ENCODE measurements at regions not wholly inside any gene's neighbourhood (a gene's known extent, or its start where the extent isn't known, plus 50 kb on each side); places are given as distances from the start of the nearest gene placed in this dataset.

DNA sequence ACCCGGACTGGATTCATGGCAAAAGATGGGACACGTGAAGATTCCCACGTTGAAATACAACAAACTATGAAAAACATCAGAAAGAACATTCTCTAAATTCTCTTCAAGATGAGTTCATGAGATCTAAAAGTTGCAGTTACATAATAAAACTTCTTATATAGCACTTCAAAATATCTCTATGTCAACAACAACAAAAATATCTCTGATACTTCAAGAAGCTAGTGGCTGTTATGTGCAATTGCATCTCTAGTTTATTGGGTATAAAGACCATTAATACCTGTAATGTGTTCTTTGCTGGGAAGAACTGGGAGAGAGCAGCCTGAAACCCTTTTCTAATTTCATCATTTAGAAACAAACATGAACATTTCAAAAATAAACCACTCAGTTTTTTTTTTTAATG lies 69.2 kb upstream of the RGS6 start:
- DNase-seq = no peak
- in situ Hi-C loops (cut with MboI; ENCODE audit: low pct_ligation_motif_present in 1 of 4, low pct_unique_long_range_greater_than_20kb in 1 of 4, low sequenced_read_pairs in 3 of 4) = no loop called here
- H3K4me3 ChIP-seq = no peak overlapping the region
- no peaks in the 10 kb centered on the region for H3K4me1 ChIP-seq
- TF ChIP-seq POLR2A (IDR thresholded peaks at IDR 0.05) = no peak
- TF ChIP-seq POLR2AphosphoS5 (IDR thresholded peaks at IDR 0.05) = no peak
- no peak for TF ChIP-seq EP300 (IDR thresholded peaks at IDR 0.05; ENCODE audit: low read depth)
- TF ChIP-seq, protein P1, sequence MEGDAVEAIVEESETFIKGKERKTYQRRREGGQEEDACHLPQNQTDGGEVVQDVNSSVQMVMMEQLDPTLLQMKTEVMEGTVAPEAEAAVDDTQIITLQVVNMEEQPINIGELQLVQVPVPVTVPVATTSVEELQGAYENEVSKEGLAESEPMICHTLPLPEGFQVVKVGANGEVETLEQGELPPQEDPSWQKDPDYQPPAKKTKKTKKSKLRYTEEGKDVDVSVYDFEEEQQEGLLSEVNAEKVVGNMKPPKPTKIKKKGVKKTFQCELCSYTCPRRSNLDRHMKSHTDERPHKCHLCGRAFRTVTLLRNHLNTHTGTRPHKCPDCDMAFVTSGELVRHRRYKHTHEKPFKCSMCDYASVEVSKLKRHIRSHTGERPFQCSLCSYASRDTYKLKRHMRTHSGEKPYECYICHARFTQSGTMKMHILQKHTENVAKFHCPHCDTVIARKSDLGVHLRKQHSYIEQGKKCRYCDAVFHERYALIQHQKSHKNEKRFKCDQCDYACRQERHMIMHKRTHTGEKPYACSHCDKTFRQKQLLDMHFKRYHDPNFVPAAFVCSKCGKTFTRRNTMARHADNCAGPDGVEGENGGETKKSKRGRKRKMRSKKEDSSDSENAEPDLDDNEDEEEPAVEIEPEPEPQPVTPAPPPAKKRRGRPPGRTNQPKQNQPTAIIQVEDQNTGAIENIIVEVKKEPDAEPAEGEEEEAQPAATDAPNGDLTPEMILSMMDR (IDR thresholded peaks at IDR 0.05) = no peak
- H3K9me3 ChIP-seq = no peaks in the 10 kb centered on the region
- H3K36me3 ChIP-seq = no peaks in the 10 kb centered on the region
- H3K27ac ChIP-seq = no peak overlapping the region
- intact Hi-C loops (cut with DNase I; ENCODE audit: low total_unique reads) = no loop called here
- 77 to 86% methylated on average over 3 of the region's 3 CpGs for WGBS, 2 donors (ENCODE audit: low coverage in 1 of 2)
- no peaks in the 10 kb centered on the region for H3K27me3 ChIP-seq

DNA sequence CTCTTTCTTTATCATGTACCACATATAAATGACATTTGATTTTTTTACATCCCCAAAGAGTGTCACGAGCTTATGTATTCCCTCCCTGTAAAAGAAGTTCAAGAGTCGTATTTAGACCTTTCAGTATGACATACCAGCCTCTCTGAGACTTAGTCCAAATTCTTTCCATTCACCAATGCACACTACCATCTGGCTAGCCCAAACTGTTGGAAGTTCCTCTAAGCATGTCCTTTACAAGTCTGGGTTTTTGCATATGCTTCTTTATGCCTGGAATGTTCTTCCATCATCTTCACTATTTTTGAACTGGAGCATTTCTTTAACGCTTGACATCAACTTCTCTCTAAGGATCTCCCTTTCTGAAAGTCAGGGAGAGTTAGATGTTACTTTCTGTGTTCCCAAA lies 68.5 kb upstream of the RGS6 start:
- Histone ChIP-seq H3K4me1 (no peaks in the 10 kb centered on the region), H3K9me3 (no peaks in the 10 kb centered on the region), H3K4me3 (no peak overlapping the region), H3K27me3 (no peaks in the 10 kb centered on the region), H3K36me3 (no peaks in the 10 kb centered on the region), H3K27ac (no peak overlapping the region)
- DNase-seq = no peak
- intact Hi-C loops (cut with DNase I; ENCODE audit: low total_unique reads) (no loop called here), in situ Hi-C loops (cut with MboI; ENCODE audit: low pct_ligation_motif_present in 1 of 4, low pct_unique_long_range_greater_than_20kb in 1 of 4, low sequenced_read_pairs in 3 of 4) (no loop called here)
- TF ChIP-seq POLR2A (IDR thresholded peaks at IDR 0.05) (no peak), EP300 (IDR thresholded peaks at IDR 0.05; ENCODE audit: low read depth) (no peak), POLR2AphosphoS5 (IDR thresholded peaks at IDR 0.05) (no peak)
- TF ChIP-seq, protein P1 (IDR thresholded peaks at IDR 0.05) = no peak
- 73 to 92% methylated on average over 2 to 3 of the region's 3 CpGs for WGBS, 2 donors (ENCODE audit: low coverage in 1 of 2)

Small RNAs in the stretch of these regions (small RNA-seq; reads per million reads assigned to genes)
- gene RN7SL683P (0 reads per million in 4 donors), gene SNORD56B (0 reads per million in 4 donors)

Data from transverse colon (tissue), 4 donors.